NB4 (cell line): ENCODE measurements at regions not wholly inside any gene's neighbourhood (a gene's known extent, or its start where the extent isn't known, plus 50 kb on each side); places are given as distances from the start of the nearest gene placed in this dataset.

Experiments used
- POLR2A ChIP-seq: IDR thresholded peaks from 2 replicates; pipeline ENCODE4 v1.6.1; 2011; ENCODE audit warnings: mild to moderate bottlenecking; ENCODE audit not compliant: insufficient read length; ENCODE audit errors: extremely low read depth
- TF ChIP-seq, protein P1 (sequence below): IDR thresholded peaks from one replicate; pipeline ENCODE4 v1.5.1; 2012; ENCODE audit warnings: low read depth, low read length
- TF ChIP-seq, protein P2 (sequence below): IDR thresholded peaks from 2 replicates; pipeline ENCODE4 v1.6.1; 2011; ENCODE audit warnings: low read depth, low read length

GRCh38 chr1:68313735-68314134 is 81.4 kb upstream of the WLS start:
- no peak for TF ChIP-seq POLR2A
- TF ChIP-seq, protein P1, sequence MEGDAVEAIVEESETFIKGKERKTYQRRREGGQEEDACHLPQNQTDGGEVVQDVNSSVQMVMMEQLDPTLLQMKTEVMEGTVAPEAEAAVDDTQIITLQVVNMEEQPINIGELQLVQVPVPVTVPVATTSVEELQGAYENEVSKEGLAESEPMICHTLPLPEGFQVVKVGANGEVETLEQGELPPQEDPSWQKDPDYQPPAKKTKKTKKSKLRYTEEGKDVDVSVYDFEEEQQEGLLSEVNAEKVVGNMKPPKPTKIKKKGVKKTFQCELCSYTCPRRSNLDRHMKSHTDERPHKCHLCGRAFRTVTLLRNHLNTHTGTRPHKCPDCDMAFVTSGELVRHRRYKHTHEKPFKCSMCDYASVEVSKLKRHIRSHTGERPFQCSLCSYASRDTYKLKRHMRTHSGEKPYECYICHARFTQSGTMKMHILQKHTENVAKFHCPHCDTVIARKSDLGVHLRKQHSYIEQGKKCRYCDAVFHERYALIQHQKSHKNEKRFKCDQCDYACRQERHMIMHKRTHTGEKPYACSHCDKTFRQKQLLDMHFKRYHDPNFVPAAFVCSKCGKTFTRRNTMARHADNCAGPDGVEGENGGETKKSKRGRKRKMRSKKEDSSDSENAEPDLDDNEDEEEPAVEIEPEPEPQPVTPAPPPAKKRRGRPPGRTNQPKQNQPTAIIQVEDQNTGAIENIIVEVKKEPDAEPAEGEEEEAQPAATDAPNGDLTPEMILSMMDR, result no peak
- TF ChIP-seq, protein P2, sequence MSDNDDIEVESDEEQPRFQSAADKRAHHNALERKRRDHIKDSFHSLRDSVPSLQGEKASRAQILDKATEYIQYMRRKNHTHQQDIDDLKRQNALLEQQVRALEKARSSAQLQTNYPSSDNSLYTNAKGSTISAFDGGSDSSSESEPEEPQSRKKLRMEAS, result no peak
